SK-N-MC (cell line): ENCODE measurements at regions not wholly inside any gene's neighbourhood (a gene's known extent, or its start where the extent isn't known, plus 50 kb on each side); places are given as distances from the start of the nearest gene placed in this dataset.

Experiments
- EZH2 ChIP-seq: fragments of 200-600 bp; sonication (generic); IDR thresholded peaks from one replicate; pipeline ENCODE4 v1.6.1; 2017; ENCODE audit warnings: antibody characterized with exemption
- POLR2AphosphoS5 ChIP-seq: IDR thresholded peaks from 2 replicates; pipeline ENCODE4 v1.6.1; 2012; ENCODE audit warnings: mild to moderate bottlenecking, low read depth, low read length, borderline replicate concordance

DNA sequence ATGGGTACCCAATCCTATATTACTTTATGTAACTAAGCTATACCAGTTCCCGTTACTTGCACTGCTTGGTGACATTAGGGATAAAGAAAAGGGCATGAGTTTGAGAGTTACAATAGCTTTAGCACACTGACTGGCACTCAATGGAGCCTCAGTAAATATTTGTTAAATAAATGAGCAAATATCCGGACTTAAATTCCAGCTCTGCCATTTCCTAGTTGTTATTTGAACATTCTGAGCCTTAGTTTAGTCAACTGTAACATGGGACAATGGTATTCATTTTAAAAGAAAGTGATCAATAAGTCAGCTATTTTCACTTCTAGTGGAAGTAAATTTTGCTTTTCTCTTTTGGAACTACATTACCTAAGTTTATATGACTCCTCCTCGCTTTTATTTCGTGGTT is 198.7 kb downstream of the ZC3H11B start:
- no peak for TF ChIP-seq EZH2
- TF ChIP-seq POLR2AphosphoS5: no peak
